DND-41 (cell line): ENCODE measurements at regions not wholly inside any gene's neighbourhood (a gene's known extent, or its start where the extent isn't known, plus 50 kb on each side); places are given as distances from the start of the nearest gene placed in this dataset.

ENCODE experiments used
- CTCF ChIP-seq: IDR thresholded peaks from 2 replicates; pipeline ENCODE4 v1.5.1; 2012; ENCODE audit warnings: borderline replicate concordance, low read length, moderate library complexity, mild to moderate bottlenecking; ENCODE audit not compliant: poor library complexity, severe bottlenecking; ENCODE audit errors: extremely low read depth
- EZH2 ChIP-seq: IDR thresholded peaks from 3 replicates; pipeline ENCODE4 v1.6.1; 2012; ENCODE audit warnings: borderline replicate concordance, low read depth, mild to moderate bottlenecking, moderate library complexity, low read length, inconsistent platforms; ENCODE audit not compliant: severe bottlenecking

GRCh38 chr18:42275949-42276730, 321.1 kb downstream of the PIK3C3 start:
- TF ChIP-seq EZH2 (no peak), CTCF (no peak)
